GM23338 (cell line): ENCODE measurements at regions not wholly inside any gene's neighbourhood (a gene's known extent, or its start where the extent isn't known, plus 50 kb on each side); places are given as distances from the start of the nearest gene placed in this dataset.

Source experiments
- ATAC-seq: fragments of 200-7000 bp; cut with Tn5 transposase; 3 replicates; pipeline ENCODE4 v1.9.1; 2020
- DNase-seq: peaks from one replicate; pipeline ENCODE4 v3.0.0-alpha.2; 2015; ENCODE audit warnings: low spot score
- H2AFZ ChIP-seq: fragments of 200-600 bp; sonication (generic); 2 replicates; pipeline ENCODE4 v1.8.0; 2016; ENCODE audit warnings: antibody characterized with exemption, mild to moderate bottlenecking, moderate library complexity
- H3F3A ChIP-seq: fragments of 200-600 bp; sonication (generic); replicated peaks from 2 replicates; pipeline ENCODE4 v1.8.0; 2017; ENCODE audit warnings: antibody characterized with exemption, mixed run types, low read depth
- H3K27ac ChIP-seq: fragments of 200-600 bp; sonication (generic); 2 replicates; pipeline ENCODE4 v1.6.1; 2016; ENCODE audit warnings: low read depth
- H3K27me3 ChIP-seq: fragments of 200-600 bp; sonication (generic); 2 replicates; pipeline ENCODE4 v1.8.0; 2016; ENCODE audit warnings: mild to moderate bottlenecking, mixed run types, moderate library complexity; ENCODE audit not compliant: insufficient read depth
- H3K36me3 ChIP-seq: fragments of 200-600 bp; sonication (generic); 2 replicates; pipeline ENCODE4 v1.8.0; 2016; ENCODE audit warnings: mild to moderate bottlenecking; ENCODE audit not compliant: insufficient read depth
- H3K4me1 ChIP-seq: fragments of 200-600 bp; sonication (generic); 2 replicates; pipeline ENCODE4 v1.8.0; 2016; ENCODE audit warnings: mild to moderate bottlenecking, moderate library complexity; ENCODE audit not compliant: insufficient read depth
- H3K4me2 ChIP-seq: fragments of 200-600 bp; sonication (generic); 2 replicates; pipeline ENCODE4 v1.7.1; 2017; ENCODE audit warnings: mixed run types
- H3K4me3 ChIP-seq: fragments of 200-600 bp; sonication (generic); 2 replicates; pipeline ENCODE4 v1.6.1; 2016; ENCODE audit warnings: mixed run types
- H3K79me2 ChIP-seq: fragments of 200-600 bp; sonication (generic); replicated peaks from 2 replicates; pipeline ENCODE4 v1.8.0; 2017; ENCODE audit warnings: mild to moderate bottlenecking; ENCODE audit not compliant: insufficient read depth
- H3K9me2 ChIP-seq: fragments of 200-600 bp; sonication (generic); 2 replicates; pipeline ENCODE4 v1.8.0; 2017; ENCODE audit not compliant: insufficient read depth
- H4K20me1 ChIP-seq: fragments of 200-600 bp; sonication (generic); replicated peaks from 2 replicates; pipeline ENCODE4 v1.8.0; 2017; ENCODE audit warnings: mild to moderate bottlenecking; ENCODE audit not compliant: insufficient read depth
- H3K27ac Mint-ChIP-seq: 2 replicates; pipeline ENCODE4 v1.8.0; 2020; ENCODE audit warnings: inconsistent platforms, mild to moderate bottlenecking, moderate library complexity, mixed read lengths
- H3K27me3 Mint-ChIP-seq: 3 replicates; pipeline ENCODE4 v1.8.0; 2022; ENCODE audit warnings: low read depth, mild to moderate bottlenecking, moderate library complexity, mixed read lengths, inconsistent platforms; ENCODE audit not compliant: insufficient read depth, poor library complexity
- H3K36me3 Mint-ChIP-seq: 3 replicates; pipeline ENCODE4 v1.8.0; 2021; ENCODE audit warnings: low read depth, mild to moderate bottlenecking, inconsistent platforms, moderate library complexity, mixed read lengths
- H3K4me1 Mint-ChIP-seq: 3 replicates; pipeline ENCODE4 v1.8.0; 2020; ENCODE audit warnings: mild to moderate bottlenecking, inconsistent platforms, mixed read lengths
- H3K4me3 Mint-ChIP-seq: 3 replicates; pipeline ENCODE4 v1.8.0; 2021; ENCODE audit warnings: moderate library complexity, mild to moderate bottlenecking, inconsistent platforms, mixed read lengths
- H3K9me3 Mint-ChIP-seq: 3 replicates; pipeline ENCODE4 v1.8.0; 2020; ENCODE audit warnings: moderate library complexity, mild to moderate bottlenecking, inconsistent platforms, mixed read lengths
- CREB1 ChIP-seq: fragments of 250-450 bp; sonication (Bioruptor Pico); IDR thresholded peaks from 2 replicates; pipeline ENCODE4 v1.5.0; 2020; ENCODE audit warnings: low read depth, mild to moderate bottlenecking, moderate library complexity
- EZH2 ChIP-seq: fragments of 200-600 bp; sonication (generic); IDR thresholded peaks from one replicate; pipeline ENCODE4 v1.8.0; 2017; ENCODE audit warnings: antibody characterized with exemption, mild to moderate bottlenecking, low read depth; ENCODE audit not compliant: unreplicated experiment
- EZH2phosphoT487 ChIP-seq: fragments of 200-600 bp; sonication (generic); IDR thresholded peaks from one replicate; pipeline ENCODE4 v1.8.1; 2018; ENCODE audit warnings: antibody characterized with exemption; ENCODE audit not compliant: unreplicated experiment
- JUNB ChIP-seq: IDR thresholded peaks from one replicate; pipeline ENCODE4 v1.6.1; 2016; ENCODE audit warnings: antibody characterized with exemption; ENCODE audit not compliant: unreplicated experiment
- NANOG ChIP-seq: IDR thresholded peaks from 2 replicates; pipeline ENCODE4 v1.6.1; 2016; ENCODE audit warnings: antibody characterized with exemption, borderline replicate concordance
- POLR2AphosphoS5 ChIP-seq: IDR thresholded peaks from 2 replicates; pipeline ENCODE4 v1.6.1; 2016; ENCODE audit warnings: antibody characterized with exemption, low read depth
- STAT1 ChIP-seq: IDR thresholded peaks from one replicate; pipeline ENCODE4 v1.6.1; 2016; ENCODE audit warnings: antibody characterized with exemption; ENCODE audit not compliant: unreplicated experiment
- ZNF114 ChIP-seq: fragments of 250-450 bp; sonication (Bioruptor Pico); IDR thresholded peaks from 2 replicates; pipeline ENCODE4 v1.5.0; 2020; ENCODE audit warnings: mild to moderate bottlenecking, moderate library complexity
- ZNF331 ChIP-seq: fragments of 250-450 bp; sonication (Bioruptor Pico); IDR thresholded peaks from 2 replicates; pipeline ENCODE4 v1.5.0; 2020; ENCODE audit warnings: low read depth, mild to moderate bottlenecking, moderate library complexity
- TF ChIP-seq, protein P1 (sequence below), 2 experiments: fragments of 200-600 bp in 1 of 2; sonication (generic) in 1 of 2; conservative IDR thresholded peaks; 2 replicates each; pipeline versions ENCODE4 v1.5.1 to v1.6.1; 2016 to 2017; ENCODE audit warnings: antibody characterized with exemption in 2 of 2, low read depth in 2 of 2, mild to moderate bottlenecking in 2 of 2, moderate library complexity in 1 of 2
- TF ChIP-seq, protein P2 (sequence below): IDR thresholded peaks from one replicate; pipeline ENCODE4 v1.6.1; 2018; ENCODE audit warnings: antibody characterized with exemption; ENCODE audit not compliant: unreplicated experiment

DNA sequence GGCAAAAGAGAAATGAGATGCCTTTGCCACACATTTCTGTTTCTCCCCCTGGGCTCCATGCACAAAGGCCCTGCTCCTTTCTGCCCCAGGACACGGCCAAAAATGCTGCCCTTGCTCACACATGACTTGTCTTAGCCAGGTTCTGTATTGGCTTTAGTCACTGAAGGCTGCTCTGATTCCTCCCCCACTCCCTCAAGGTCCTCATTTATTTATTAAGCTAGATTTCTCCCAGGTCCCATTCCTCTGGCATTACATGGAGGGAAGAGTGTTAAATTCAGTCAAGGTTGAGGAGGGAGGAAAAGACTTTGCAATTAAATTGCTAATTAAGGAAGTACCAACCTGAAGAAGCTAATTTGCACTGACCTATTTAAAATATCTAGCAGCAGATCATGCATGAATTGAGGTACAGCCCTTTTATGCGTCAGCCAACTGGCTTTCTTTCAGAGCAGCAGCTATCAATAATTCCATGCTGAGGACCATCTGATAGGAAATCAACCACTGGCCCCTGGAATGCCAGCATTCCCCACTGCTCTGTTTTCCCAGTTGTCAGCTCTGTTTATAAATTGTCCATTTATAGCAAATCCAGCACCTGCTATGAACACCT is 81.2 kb upstream of the MAP3K1 start (continued):
- TF ChIP-seq, protein P1, sequence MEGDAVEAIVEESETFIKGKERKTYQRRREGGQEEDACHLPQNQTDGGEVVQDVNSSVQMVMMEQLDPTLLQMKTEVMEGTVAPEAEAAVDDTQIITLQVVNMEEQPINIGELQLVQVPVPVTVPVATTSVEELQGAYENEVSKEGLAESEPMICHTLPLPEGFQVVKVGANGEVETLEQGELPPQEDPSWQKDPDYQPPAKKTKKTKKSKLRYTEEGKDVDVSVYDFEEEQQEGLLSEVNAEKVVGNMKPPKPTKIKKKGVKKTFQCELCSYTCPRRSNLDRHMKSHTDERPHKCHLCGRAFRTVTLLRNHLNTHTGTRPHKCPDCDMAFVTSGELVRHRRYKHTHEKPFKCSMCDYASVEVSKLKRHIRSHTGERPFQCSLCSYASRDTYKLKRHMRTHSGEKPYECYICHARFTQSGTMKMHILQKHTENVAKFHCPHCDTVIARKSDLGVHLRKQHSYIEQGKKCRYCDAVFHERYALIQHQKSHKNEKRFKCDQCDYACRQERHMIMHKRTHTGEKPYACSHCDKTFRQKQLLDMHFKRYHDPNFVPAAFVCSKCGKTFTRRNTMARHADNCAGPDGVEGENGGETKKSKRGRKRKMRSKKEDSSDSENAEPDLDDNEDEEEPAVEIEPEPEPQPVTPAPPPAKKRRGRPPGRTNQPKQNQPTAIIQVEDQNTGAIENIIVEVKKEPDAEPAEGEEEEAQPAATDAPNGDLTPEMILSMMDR (conservative IDR thresholded peaks at IDR 0.05; ENCODE audit: low read depth in 2 of 2): no peak
- no peak for TF ChIP-seq ZNF114 (CRISPR knock-in tag)
- TF ChIP-seq EZH2phosphoT487: no peak
- no peak for TF ChIP-seq STAT1
- TF ChIP-seq POLR2AphosphoS5: no peak
- TF ChIP-seq JUNB: no peak
- TF ChIP-seq, protein P2, sequence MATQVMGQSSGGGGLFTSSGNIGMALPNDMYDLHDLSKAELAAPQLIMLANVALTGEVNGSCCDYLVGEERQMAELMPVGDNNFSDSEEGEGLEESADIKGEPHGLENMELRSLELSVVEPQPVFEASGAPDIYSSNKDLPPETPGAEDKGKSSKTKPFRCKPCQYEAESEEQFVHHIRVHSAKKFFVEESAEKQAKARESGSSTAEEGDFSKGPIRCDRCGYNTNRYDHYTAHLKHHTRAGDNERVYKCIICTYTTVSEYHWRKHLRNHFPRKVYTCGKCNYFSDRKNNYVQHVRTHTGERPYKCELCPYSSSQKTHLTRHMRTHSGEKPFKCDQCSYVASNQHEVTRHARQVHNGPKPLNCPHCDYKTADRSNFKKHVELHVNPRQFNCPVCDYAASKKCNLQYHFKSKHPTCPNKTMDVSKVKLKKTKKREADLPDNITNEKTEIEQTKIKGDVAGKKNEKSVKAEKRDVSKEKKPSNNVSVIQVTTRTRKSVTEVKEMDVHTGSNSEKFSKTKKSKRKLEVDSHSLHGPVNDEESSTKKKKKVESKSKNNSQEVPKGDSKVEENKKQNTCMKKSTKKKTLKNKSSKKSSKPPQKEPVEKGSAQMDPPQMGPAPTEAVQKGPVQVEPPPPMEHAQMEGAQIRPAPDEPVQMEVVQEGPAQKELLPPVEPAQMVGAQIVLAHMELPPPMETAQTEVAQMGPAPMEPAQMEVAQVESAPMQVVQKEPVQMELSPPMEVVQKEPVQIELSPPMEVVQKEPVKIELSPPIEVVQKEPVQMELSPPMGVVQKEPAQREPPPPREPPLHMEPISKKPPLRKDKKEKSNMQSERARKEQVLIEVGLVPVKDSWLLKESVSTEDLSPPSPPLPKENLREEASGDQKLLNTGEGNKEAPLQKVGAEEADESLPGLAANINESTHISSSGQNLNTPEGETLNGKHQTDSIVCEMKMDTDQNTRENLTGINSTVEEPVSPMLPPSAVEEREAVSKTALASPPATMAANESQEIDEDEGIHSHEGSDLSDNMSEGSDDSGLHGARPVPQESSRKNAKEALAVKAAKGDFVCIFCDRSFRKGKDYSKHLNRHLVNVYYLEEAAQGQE: no peak
- TF ChIP-seq NANOG: no peak

DNA sequence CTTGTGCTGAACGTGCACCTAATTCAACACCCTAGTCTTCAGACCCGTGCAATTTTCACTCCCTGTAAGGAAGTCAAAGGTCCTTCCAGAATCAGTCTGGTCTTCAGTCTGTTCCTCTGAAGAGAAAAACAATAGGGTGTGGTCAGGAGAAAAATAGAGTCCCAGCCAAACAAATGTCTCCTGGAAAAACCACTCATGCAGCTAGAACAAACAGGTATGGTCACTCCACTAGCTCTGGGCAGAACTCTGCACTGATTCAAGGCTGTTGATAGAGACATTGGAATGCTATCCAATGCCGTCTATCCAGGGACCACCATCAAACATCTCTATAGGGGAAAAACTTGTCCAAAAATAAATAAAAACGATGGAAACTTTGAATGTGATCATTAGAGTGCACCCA is 81.8 kb upstream of the MAP3K1 start:
- ATAC-seq (no peak), DNase-seq (no peak)
- H3K27me3 Mint-ChIP-seq: peaks cover 6% of the 10 kb centered on the region
- no peak overlapping the region for H3K27ac Mint-ChIP-seq
- peaks cover 47% of the 10 kb centered on the region for H3K4me1 Mint-ChIP-seq
- no peaks in the 10 kb centered on the region for H3F3A ChIP-seq
- no peaks in the 10 kb centered on the region for H3K9me3 Mint-ChIP-seq
- TF ChIP-seq ZNF331 (CRISPR knock-in tag) (no peak), CREB1 (CRISPR knock-in tag) (no peak), EZH2 (no peak), EZH2phosphoT487 (no peak)
- H3K36me3 Mint-ChIP-seq: no peaks in the 10 kb centered on the region
- H3K27ac ChIP-seq: no peak overlapping the region
- no peak overlapping the region for H3K4me2 ChIP-seq
- no peaks in the 10 kb centered on the region for H4K20me1 ChIP-seq
- no peaks in the 10 kb centered on the region for H3K27me3 ChIP-seq
- H3K4me3 Mint-ChIP-seq: no peak overlapping the region
- H2AFZ ChIP-seq: no peak overlapping the region
- H3K9me2 ChIP-seq: peaks cover 14% of the 10 kb centered on the region; the same call in 1 of the 2 replicates
- H3K4me3 ChIP-seq: no peak overlapping the region
- no peaks in the 10 kb centered on the region for H3K79me2 ChIP-seq
- peaks cover 28% of the 10 kb centered on the region for H3K4me1 ChIP-seq
- no peaks in the 10 kb centered on the region for H3K36me3 ChIP-seq
